Lower leg skin (tissue), 3 donors: ENCODE measurements at regions not wholly inside any gene's neighbourhood (a gene's known extent, or its start where the extent isn't known, plus 50 kb on each side); places are given as distances from the start of the nearest gene placed in this dataset.

Experiments
- POLR2A ChIP-seq, 2 donors: fragments of 450-650 bp; IDR thresholded peaks; one replicate each; pipeline ENCODE4 v1.6.1; 2016 to 2017; ENCODE audit warnings: antibody characterized with exemption in 2 of 2, mild to moderate bottlenecking in 1 of 2, moderate library complexity in 1 of 2
- TF ChIP-seq, protein P1 (sequence below), 3 donors: fragments of 450-650 bp; IDR thresholded peaks; one replicate each; pipeline ENCODE4 v1.5.1; 2016; ENCODE audit warnings: antibody characterized with exemption in 3 of 3, mild to moderate bottlenecking in 3 of 3, moderate library complexity in 2 of 3

DNA sequence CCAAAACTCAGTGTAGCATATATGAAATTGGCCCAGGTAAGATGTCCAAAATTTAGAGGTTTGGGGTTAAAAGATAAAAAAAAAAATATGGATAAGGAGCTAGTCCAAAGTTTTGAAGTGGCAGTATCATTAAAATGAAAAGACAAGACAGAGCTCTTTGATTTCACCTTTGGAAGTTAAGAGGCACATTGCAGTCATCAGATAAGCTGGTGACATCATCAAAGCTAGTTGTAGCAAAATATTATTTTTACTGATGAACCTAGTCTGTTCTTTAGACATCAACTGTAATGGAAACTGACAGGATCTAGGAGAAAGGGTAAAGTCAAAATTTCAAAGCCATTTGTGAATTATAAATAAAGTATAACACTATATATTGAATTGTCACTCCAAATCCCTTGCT is 603.7 kb upstream of the CDH8 start:
- TF ChIP-seq, protein P1, sequence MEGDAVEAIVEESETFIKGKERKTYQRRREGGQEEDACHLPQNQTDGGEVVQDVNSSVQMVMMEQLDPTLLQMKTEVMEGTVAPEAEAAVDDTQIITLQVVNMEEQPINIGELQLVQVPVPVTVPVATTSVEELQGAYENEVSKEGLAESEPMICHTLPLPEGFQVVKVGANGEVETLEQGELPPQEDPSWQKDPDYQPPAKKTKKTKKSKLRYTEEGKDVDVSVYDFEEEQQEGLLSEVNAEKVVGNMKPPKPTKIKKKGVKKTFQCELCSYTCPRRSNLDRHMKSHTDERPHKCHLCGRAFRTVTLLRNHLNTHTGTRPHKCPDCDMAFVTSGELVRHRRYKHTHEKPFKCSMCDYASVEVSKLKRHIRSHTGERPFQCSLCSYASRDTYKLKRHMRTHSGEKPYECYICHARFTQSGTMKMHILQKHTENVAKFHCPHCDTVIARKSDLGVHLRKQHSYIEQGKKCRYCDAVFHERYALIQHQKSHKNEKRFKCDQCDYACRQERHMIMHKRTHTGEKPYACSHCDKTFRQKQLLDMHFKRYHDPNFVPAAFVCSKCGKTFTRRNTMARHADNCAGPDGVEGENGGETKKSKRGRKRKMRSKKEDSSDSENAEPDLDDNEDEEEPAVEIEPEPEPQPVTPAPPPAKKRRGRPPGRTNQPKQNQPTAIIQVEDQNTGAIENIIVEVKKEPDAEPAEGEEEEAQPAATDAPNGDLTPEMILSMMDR (IDR thresholded peaks at IDR 0.05), result no peak
- no peak for TF ChIP-seq POLR2A (IDR thresholded peaks at IDR 0.05)
